H9 (cell line): ENCODE measurements at regions not wholly inside any gene's neighbourhood (a gene's known extent, or its start where the extent isn't known, plus 50 kb on each side); places are given as distances from the start of the nearest gene placed in this dataset.

Source experiments
- DNase-seq: peaks from one replicate; pipeline ENCODE4 v3.0.0-alpha.2; 2017
- H2AFZ ChIP-seq: one replicate; pipeline ENCODE4 v1.6.1; 2013; ENCODE audit warnings: mild to moderate bottlenecking, low read length, control low read depth, moderate library complexity
- H2AK5ac ChIP-seq: 2 replicates; pipeline ENCODE4 v1.6.1; 2013; ENCODE audit warnings: low read length, control low read depth, mixed read lengths; ENCODE audit not compliant: insufficient read length
- H2BK120ac ChIP-seq: one replicate; pipeline ENCODE4 v1.6.1; 2013; ENCODE audit warnings: low read depth, mild to moderate bottlenecking, low read length, control low read depth, inconsistent platforms; ENCODE audit not compliant: poor library complexity, severe bottlenecking
- H2BK12ac ChIP-seq: 2 replicates; pipeline ENCODE4 v1.6.1; 2013; ENCODE audit warnings: low read length, control low read depth, mixed read lengths, low read depth; ENCODE audit not compliant: insufficient read length
- H2BK15ac ChIP-seq: 2 replicates; pipeline ENCODE4 v1.6.1; 2013; ENCODE audit warnings: low read depth, low read length, control low read depth
- H2BK20ac ChIP-seq: one replicate; pipeline ENCODE4 v1.6.1; 2013; ENCODE audit warnings: low read depth, mild to moderate bottlenecking, low read length, control low read depth, inconsistent platforms; ENCODE audit not compliant: poor library complexity, severe bottlenecking
- H2BK5ac ChIP-seq: 2 replicates; pipeline ENCODE4 v1.6.1; 2013; ENCODE audit warnings: low read length, control low read depth, mixed read lengths; ENCODE audit not compliant: insufficient read length
- H3K14ac ChIP-seq: 2 replicates; pipeline ENCODE4 v1.6.1; 2013; ENCODE audit warnings: low read length, control low read depth; ENCODE audit not compliant: insufficient read depth
- H3K18ac ChIP-seq: 2 replicates; pipeline ENCODE4 v1.6.1; 2013; ENCODE audit warnings: low read depth, mild to moderate bottlenecking, mixed read lengths, low read length, control low read depth; ENCODE audit not compliant: insufficient read length
- H3K23ac ChIP-seq: 2 replicates; pipeline ENCODE4 v1.6.1; 2013; ENCODE audit warnings: low read length, control low read depth, mixed read lengths, low read depth; ENCODE audit not compliant: insufficient read length
- H3K23me2 ChIP-seq: 2 replicates; pipeline ENCODE4 v1.6.1; 2013; ENCODE audit warnings: low read depth, mild to moderate bottlenecking, mixed read lengths, low read length, control low read depth; ENCODE audit not compliant: insufficient read length, poor library complexity, severe bottlenecking
- H3K27ac ChIP-seq: 2 replicates; pipeline ENCODE4 v1.5.1; 2013; ENCODE audit warnings: low read length, control low read depth, mixed read lengths, low read depth; ENCODE audit not compliant: insufficient read length
- H3K27me3 ChIP-seq: 2 replicates; pipeline ENCODE4 v1.6.1; 2013; ENCODE audit warnings: low read length, control low read depth, inconsistent platforms; ENCODE audit not compliant: insufficient read depth
- H3K4ac ChIP-seq: 2 replicates; pipeline ENCODE4 v1.6.1; 2013; ENCODE audit warnings: low read depth, mild to moderate bottlenecking, control low read depth, inconsistent platforms, low read length, moderate library complexity
- H3K4me1 ChIP-seq: 2 replicates; pipeline ENCODE4 v1.6.1; 2013; ENCODE audit warnings: low read length, control low read depth, inconsistent platforms; ENCODE audit not compliant: insufficient read depth
- H3K4me2 ChIP-seq: 2 replicates; pipeline ENCODE4 v1.6.1; 2013; ENCODE audit warnings: low read length, control low read depth, mixed read lengths; ENCODE audit not compliant: insufficient read length, insufficient read depth
- H3K56ac ChIP-seq: 2 replicates; pipeline ENCODE4 v1.6.1; 2013; ENCODE audit warnings: low read depth, mild to moderate bottlenecking, mixed read lengths, low read length, control low read depth; ENCODE audit not compliant: insufficient read length
- H3K79me1 ChIP-seq: 2 replicates; pipeline ENCODE4 v1.6.1; 2013; ENCODE audit warnings: low read depth, mild to moderate bottlenecking, moderate library complexity, low read length, control low read depth, inconsistent platforms; ENCODE audit not compliant: insufficient read depth, poor library complexity, severe bottlenecking
- H3K79me2 ChIP-seq: 2 replicates; pipeline ENCODE4 v1.6.1; 2013; ENCODE audit warnings: low read length, control low read depth, inconsistent platforms; ENCODE audit not compliant: insufficient read depth
- H3K9ac ChIP-seq: 2 replicates; pipeline ENCODE4 v1.6.1; 2013; ENCODE audit warnings: low read length, control low read depth, mixed read lengths; ENCODE audit not compliant: insufficient read length; ENCODE audit errors: extremely low read depth
- H3K9me3 ChIP-seq: one replicate; pipeline ENCODE4 v1.6.1; 2013; ENCODE audit warnings: low read depth, low read length, inconsistent platforms; ENCODE audit not compliant: control insufficient read depth
- H3T11ph ChIP-seq: one replicate; pipeline ENCODE4 v1.6.1; 2013; ENCODE audit warnings: mild to moderate bottlenecking, low read length, control low read depth, inconsistent platforms
- H4K20me1 ChIP-seq: one replicate; pipeline ENCODE4 v1.6.1; 2013; ENCODE audit not compliant: control insufficient read depth, insufficient read length, insufficient read depth
- H4K5ac ChIP-seq: 2 replicates; pipeline ENCODE4 v1.6.1; 2013; ENCODE audit warnings: low read depth, mild to moderate bottlenecking, mixed read lengths, low read length, control low read depth; ENCODE audit not compliant: insufficient read length
- H4K8ac ChIP-seq: replicated peaks from 2 replicates; pipeline ENCODE4 v1.6.1; 2013; ENCODE audit warnings: low read length, control low read depth, mixed read lengths, low read depth; ENCODE audit not compliant: insufficient read length
- H4K91ac ChIP-seq: 2 replicates; pipeline ENCODE4 v1.6.1; 2013; ENCODE audit warnings: low read depth, mild to moderate bottlenecking, moderate library complexity, mixed read lengths, low read length, control low read depth; ENCODE audit not compliant: insufficient read length
- H3K27ac Mint-ChIP-seq, 3 experiments: 2 replicates in 2 of 3; 3 replicates in 1 of 3; pipeline ENCODE4 v1.8.0; 2020 to 2021; ENCODE audit warnings: mixed read lengths in 3 of 3, mild to moderate bottlenecking in 1 of 3, moderate library complexity in 1 of 3
- H3K27me3 Mint-ChIP-seq: 2 replicates; pipeline ENCODE4 v1.8.0; 2021; ENCODE audit warnings: low read depth, mild to moderate bottlenecking, moderate library complexity, mixed read lengths
- H3K36me3 Mint-ChIP-seq, 3 experiments: 2 replicates in 2 of 3; 3 replicates in 1 of 3; pipeline ENCODE4 v1.8.0; 2020 to 2021; ENCODE audit warnings: low read depth in 3 of 3, mixed read lengths in 3 of 3; ENCODE audit not compliant: insufficient read depth in 1 of 3
- H3K4me1 Mint-ChIP-seq, 2 experiments: 2 replicates each; pipeline ENCODE4 v1.8.0; 2020; ENCODE audit warnings: mixed read lengths in 2 of 2
- H3K4me3 Mint-ChIP-seq, 2 experiments: 2 replicates in 1 of 2; 3 replicates in 1 of 2; pipeline ENCODE4 v1.8.0; 2020 to 2021; ENCODE audit warnings: mild to moderate bottlenecking in 2 of 2, mixed read lengths in 2 of 2, moderate library complexity in 1 of 2
- H3K9me3 Mint-ChIP-seq, 2 experiments: 2 replicates in 1 of 2; 3 replicates in 1 of 2; pipeline ENCODE4 v1.8.0; 2020; ENCODE audit warnings: mild to moderate bottlenecking in 2 of 2, mixed read lengths in 2 of 2, moderate library complexity in 1 of 2
- CTCF ChIP-seq: fragments of 200-600 bp; sonication (generic); conservative IDR thresholded peaks from 3 replicates; pipeline ENCODE4 v1.8.0; 2021; ENCODE audit warnings: antibody characterized with exemption, mild to moderate bottlenecking
- WGBS: extraction: QIAGEN DNeasy Blood & Tissue Kit; methylation state at CpG from one replicate; pipeline ENCODE4 v1.1.7; 2013; ENCODE audit warnings: missing lambda C conversion rate, low lambda C conversion rate, mixed read lengths; ENCODE audit not compliant: insufficient read length; ENCODE audit errors: extremely low coverage; 5-methylcytosine and 5-hydroxymethylcytosine counted together

GRCh38 chr12:58367041-58367440, 425.7 kb downstream of the ATP23 start:
- no peak overlapping the region for H3K9ac ChIP-seq
- H3K79me2 ChIP-seq = no peaks in the 10 kb centered on the region
- H3K18ac ChIP-seq = no peak overlapping the region
- no peak overlapping the region for H2BK12ac ChIP-seq
- Mint-ChIP-seq H3K36me3 (no peaks in the 10 kb centered on the region), H3K9me3 (no peaks in the 10 kb centered on the region; a peak in 1 of 5 replicates), H3K27me3 (no peaks in the 10 kb centered on the region), H3K27ac (no peak overlapping the region), H3K4me3 (no peak overlapping the region), H3K4me1 (no peaks in the 10 kb centered on the region)
- H3K27ac ChIP-seq = no peak overlapping the region
- no peak for TF ChIP-seq CTCF
- no peak overlapping the region for H3K4ac ChIP-seq
- no peak overlapping the region for H3K23ac ChIP-seq
- no peaks in the 10 kb centered on the region for H3K79me1 ChIP-seq
- no peaks in the 10 kb centered on the region for H4K20me1 ChIP-seq
- H3K4me1 ChIP-seq = no peaks in the 10 kb centered on the region
- no peak overlapping the region for H3K14ac ChIP-seq
- no peak overlapping the region for H3K4me2 ChIP-seq
- H2BK20ac ChIP-seq = no peak overlapping the region
- no peak overlapping the region for H4K5ac ChIP-seq
- no peak overlapping the region for H3K56ac ChIP-seq
- no peak overlapping the region for H3T11ph ChIP-seq
- H2BK5ac ChIP-seq = no peak overlapping the region
- H3K23me2 ChIP-seq = no peaks in the 10 kb centered on the region
- no peak overlapping the region for H2BK120ac ChIP-seq
- no peak for DNase-seq
- no CpG with 5 or more reads among the region's 3 CpGs for WGBS
- no peak overlapping the region for H4K91ac ChIP-seq
- H4K8ac ChIP-seq = no peak overlapping the region
- H2AFZ ChIP-seq = no peak overlapping the region
- H2AK5ac ChIP-seq = no peak overlapping the region
- H2BK15ac ChIP-seq = no peak overlapping the region
- no peaks in the 10 kb centered on the region for H3K27me3 ChIP-seq
- no peaks in the 10 kb centered on the region for H3K9me3 ChIP-seq
